ENCODE measurements at regions not wholly inside any gene's neighbourhood (a gene's known extent, or its start where the extent isn't known, plus 50 kb on each side); places are given as distances from the start of the nearest gene placed in this dataset.

- H3K4me3 ChIP-seq (ENCODE audit: low read depth, poor library complexity, severe bottlenecking) = no peak overlapping the region
- 80 to 87% methylated on average over 20 of the region's 20 CpGs for WGBS, 2 donors
- TF ChIP-seq, protein P1, sequence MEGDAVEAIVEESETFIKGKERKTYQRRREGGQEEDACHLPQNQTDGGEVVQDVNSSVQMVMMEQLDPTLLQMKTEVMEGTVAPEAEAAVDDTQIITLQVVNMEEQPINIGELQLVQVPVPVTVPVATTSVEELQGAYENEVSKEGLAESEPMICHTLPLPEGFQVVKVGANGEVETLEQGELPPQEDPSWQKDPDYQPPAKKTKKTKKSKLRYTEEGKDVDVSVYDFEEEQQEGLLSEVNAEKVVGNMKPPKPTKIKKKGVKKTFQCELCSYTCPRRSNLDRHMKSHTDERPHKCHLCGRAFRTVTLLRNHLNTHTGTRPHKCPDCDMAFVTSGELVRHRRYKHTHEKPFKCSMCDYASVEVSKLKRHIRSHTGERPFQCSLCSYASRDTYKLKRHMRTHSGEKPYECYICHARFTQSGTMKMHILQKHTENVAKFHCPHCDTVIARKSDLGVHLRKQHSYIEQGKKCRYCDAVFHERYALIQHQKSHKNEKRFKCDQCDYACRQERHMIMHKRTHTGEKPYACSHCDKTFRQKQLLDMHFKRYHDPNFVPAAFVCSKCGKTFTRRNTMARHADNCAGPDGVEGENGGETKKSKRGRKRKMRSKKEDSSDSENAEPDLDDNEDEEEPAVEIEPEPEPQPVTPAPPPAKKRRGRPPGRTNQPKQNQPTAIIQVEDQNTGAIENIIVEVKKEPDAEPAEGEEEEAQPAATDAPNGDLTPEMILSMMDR (IDR thresholded peaks at IDR 0.05) = no peak
- no peak for TF ChIP-seq POLR2A (IDR thresholded peaks at IDR 0.05)
- DNase-seq (ENCODE audit: low spot score in 2 of 2) = peak in 1 of 2 donors; percentile 83
- intact Hi-C loops (cut with DNase I; ENCODE audit: low total_unique reads) = no loop called here
These were observed 55.9 kb upstream of the DIO3 start for GRCh38 chr14:101505236-101505970.

DNA sequence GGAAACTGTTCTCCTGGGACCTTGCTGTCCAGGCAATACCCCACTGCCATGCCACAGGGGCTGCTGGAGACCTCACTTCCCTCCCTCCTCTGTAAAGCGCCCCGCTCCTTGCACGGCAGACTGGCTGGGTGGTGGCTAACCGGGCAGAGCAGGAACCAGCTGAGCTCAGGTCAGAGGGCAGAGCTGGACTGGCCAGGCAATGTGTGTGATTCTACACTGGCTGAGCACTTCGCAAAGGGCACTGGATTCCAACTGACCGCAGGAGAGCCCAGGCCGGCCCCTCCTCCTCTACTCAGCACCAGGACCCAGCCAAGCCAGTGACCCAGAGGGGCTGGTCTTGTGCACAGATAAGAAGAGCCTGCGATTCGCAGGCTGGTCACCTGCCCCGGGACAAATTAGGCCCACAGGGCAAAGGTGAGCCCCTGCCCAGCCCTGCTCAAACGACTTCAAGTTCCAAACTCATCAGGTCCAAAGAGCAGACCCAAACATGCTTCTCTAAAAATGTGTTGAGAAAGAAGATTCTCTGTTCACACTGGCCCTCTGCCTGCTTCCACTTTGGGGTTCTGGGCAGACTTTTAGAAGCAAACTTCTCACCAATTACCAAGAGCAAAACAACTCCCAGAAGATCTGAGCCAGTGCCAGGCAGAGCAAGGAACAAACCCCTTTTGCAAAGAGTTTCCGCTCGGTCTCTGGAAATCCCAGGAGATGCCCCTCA, 54.9 kb upstream of the DIO3 start:
- intact Hi-C loops (cut with DNase I; ENCODE audit: low total_unique reads) = no loop called here
- TF ChIP-seq, protein P1 (IDR thresholded peaks at IDR 0.05) = no peak
- TF ChIP-seq POLR2A (IDR thresholded peaks at IDR 0.05) = no peak
- WGBS, 2 donors = 69 to 83% methylated on average over 11 to 12 of the region's 13 CpGs
- no peak overlapping the region for H3K4me3 ChIP-seq (ENCODE audit: low read depth, poor library complexity, severe bottlenecking)
- DNase-seq (ENCODE audit: low spot score in 2 of 2) = peak in 1 of 2 donors; percentile 82

DNA sequence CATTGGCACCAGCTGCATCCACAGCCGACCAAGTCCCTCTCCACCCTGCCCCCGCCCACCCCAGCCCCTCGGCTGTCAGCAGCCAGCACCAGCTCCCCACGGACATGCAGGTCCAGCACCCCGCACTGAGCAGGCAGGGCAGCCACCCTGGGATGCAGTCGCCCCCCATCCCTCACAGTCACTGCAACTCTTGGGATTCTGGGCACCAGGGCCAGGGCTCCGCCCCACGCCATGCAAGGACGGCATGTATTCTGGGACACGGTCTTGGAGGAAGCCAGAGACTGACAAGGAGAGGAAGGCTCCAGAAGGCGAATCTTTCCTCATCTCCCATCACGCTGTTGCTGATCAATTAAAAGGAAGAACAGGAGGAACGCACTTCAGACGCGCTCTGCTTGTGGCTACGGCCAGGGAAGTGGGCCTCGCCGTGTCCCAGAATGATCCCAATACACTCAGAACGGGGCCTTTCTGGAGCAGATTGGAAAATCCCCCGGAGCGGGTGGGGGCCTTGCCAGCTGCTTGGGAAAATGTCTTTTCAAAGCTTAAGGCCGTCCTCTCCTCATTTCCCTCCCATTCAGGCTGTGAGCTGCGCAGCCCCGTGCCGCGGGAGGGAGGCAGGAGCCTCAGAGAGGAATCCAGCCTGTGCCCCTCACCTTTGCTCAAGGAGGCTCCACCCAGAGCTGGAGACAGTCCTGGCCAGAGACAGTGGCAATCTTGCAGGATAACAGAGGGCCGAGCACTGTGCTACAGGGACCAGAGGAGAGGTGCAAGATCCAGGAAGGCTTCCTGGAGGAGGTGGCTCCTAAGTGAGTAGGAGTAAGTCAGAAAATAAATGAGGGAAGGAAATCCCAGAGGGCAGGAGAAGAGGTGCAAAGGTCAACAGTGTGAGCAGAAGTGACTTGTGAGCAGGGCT, 54.1 kb upstream of the DIO3 start:
- peak; percentile 44 to 87 for DNase-seq (ENCODE audit: low spot score in 2 of 2)
- H3K4me3 ChIP-seq (ENCODE audit: low read depth, poor library complexity, severe bottlenecking) = no peak overlapping the region
- 46 to 58% methylated on average over 27 of the region's 27 CpGs for WGBS, 2 donors
- TF ChIP-seq, protein P1 (IDR thresholded peaks at IDR 0.05) = no peak
- no peak for TF ChIP-seq POLR2A (IDR thresholded peaks at IDR 0.05)
- intact Hi-C loops (cut with DNase I; ENCODE audit: low total_unique reads) = no loop called here

DNA sequence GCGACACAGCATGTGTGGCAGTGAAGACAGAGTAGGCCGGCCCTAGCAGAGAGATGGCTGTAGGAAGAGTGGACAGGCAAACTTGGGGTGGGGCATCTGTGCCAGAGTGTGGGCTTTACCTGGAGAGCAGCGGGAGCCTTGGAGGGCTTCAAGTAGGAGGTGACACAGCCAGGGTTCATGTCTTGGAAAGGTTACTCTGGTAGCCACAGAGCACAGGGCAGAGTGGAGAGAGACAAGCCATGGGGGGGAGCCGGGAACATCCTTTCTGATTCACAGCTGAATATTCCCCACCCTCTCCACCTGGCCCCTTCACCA, 53.5 kb upstream of the DIO3 start:
- intact Hi-C loops (cut with DNase I; ENCODE audit: low total_unique reads) = no loop called here

GRCh38 chr14:101508196-101508947, 52.9 kb upstream of the DIO3 start:
- TF ChIP-seq, protein P1 (IDR thresholded peaks at IDR 0.05) = no peak
- TF ChIP-seq POLR2A (IDR thresholded peaks at IDR 0.05) = no peak
- peak in 1 of 2 donors; percentile 84 for DNase-seq (ENCODE audit: low spot score in 2 of 2)
- no peak overlapping the region for H3K4me3 ChIP-seq (ENCODE audit: low read depth, poor library complexity, severe bottlenecking)
- WGBS, 2 donors = 84 to 87% methylated on average over 11 to 12 of the region's 12 CpGs
- intact Hi-C loops (cut with DNase I; ENCODE audit: low total_unique reads) = no loop called here

More for the DNA sequence above, 53.5 kb upstream of the DIO3 start:
- DNase-seq (ENCODE audit: low spot score in 2 of 2) = peak in 1 of 2 donors; percentile 52
- no peak for TF ChIP-seq POLR2A (IDR thresholded peaks at IDR 0.05)
- TF ChIP-seq, protein P1 (IDR thresholded peaks at IDR 0.05) = no peak
- 85 to 90% methylated on average over 4 of the region's 4 CpGs for WGBS, 2 donors
- H3K4me3 ChIP-seq (ENCODE audit: low read depth, poor library complexity, severe bottlenecking) = no peak overlapping the region
